ENCODE measurements at regions not wholly inside any gene's neighbourhood (a gene's known extent, or its start where the extent isn't known, plus 50 kb on each side); places are given as distances from the start of the nearest gene placed in this dataset.

DNA sequence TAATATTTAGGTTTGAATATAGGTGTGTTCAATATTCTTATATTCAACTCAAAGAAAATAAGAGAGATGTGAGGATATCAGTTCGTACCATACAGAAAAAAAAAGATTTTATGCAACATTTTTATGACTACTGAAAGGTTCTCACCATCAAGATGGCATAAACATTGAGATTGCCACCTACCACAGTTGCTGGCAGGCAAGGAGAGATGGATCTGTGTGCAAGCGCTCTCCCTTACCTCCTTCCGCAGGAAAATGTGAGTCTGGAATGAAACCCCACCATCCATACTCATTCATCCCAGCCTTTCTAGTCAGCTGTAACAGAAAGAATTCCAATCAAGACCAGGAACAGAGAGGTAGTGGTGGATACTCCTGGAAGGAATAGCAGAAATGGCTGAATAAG lies 376.9 kb downstream of the PPP3CA start:
- no peak for DNase-seq (ENCODE audit: low read depth)

DNA sequence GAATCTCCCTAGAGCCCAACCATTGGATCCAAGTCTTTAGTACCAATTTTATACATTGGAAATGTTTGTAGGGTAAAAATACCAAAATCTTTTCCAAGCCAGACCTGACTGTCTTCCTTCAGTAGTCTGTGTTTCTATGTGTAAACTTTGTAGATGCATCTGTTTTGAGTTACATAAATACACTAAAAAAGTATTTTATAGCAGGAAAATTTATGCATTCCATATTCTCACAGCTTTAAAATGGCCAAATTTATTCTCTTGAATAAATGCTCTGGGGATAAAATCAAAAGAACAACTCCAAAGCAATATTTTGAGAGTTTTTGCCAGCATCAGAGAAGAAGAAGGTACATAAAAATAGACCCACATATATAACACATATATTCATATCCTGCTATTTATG lies 377.4 kb downstream of the PPP3CA start:
- DNase-seq (ENCODE audit: low read depth): no peak

DNA sequence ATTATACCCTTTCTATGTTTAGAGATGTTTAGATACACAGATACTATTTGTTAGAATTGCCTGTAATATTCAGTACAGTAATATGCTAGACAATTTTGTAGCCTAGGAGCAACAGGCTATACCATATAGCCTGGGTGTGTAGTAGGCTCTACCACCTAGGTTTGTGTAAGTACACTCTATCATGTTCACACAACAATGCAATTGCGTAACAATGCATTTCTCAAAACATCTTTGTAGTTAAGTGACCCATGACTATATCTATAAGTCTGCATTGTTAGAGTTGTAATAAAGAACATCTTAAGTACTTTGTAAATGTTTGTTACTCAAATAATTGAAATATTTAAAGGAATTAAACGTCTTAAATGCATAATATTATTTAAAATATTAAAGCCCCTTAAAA lies 379.3 kb downstream of the PPP3CA start:
- no peak for DNase-seq (ENCODE audit: low read depth)

DNA sequence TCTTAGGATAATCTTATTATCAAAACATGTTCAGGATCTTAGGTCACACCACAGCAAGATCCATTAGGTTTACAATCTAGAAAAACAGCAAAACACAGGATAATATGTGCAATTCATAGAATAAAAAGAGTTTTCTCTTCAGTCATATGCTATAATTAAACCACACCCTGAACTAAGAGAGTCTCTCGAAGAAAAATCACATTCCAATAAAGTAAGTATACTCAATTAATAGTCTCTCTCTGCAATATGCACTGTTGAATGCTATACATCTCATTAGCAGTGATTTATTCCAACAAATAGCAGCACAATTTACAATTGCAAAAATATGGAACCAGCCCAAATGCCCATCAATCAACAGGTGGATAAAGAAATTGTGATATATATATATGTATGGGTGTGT lies 383.7 kb downstream of the PPP3CA start:
- no peak for DNase-seq (ENCODE audit: low read depth)

DNA sequence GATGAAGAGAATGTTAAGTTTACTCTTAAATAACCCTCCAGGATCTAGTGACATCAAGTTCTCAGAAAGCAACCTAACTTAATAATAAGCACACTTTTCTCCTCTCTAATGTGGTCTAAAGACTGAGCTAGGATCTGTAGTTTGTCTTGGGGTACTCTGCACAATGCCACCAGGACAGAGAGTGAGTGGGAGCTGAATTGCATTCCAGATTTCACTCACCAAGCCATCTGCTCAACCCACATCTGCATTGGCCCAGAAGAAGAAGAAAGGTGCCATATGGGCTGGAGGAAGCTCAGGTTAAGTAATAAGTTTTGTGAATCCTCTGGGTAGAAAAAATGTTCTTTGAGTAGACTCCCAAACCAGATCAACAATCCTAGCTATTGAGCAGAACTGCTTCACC lies 384.6 kb downstream of the PPP3CA start:
- DNase-seq (ENCODE audit: low read depth): no peak

DNA sequence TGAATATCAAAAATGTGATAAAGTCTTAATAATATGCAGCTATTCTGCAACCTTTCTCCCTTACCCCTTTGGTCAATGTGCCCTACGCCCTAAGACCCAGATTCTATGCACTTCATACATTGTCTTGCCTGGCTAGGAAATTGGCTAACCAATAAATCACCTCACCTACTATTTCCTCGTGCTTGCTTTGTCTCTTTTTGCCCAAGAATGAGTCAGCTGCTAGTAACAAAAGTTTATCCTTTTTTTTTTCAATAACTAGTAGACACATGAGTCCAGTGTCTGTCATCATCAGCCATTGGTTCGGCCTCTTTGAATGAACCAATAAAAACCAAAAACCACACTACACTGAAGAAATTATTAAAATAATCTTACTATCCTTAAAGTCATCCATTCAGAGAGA lies 387.1 kb downstream of the PPP3CA start:
- no peak for DNase-seq (ENCODE audit: low read depth)

DNA sequence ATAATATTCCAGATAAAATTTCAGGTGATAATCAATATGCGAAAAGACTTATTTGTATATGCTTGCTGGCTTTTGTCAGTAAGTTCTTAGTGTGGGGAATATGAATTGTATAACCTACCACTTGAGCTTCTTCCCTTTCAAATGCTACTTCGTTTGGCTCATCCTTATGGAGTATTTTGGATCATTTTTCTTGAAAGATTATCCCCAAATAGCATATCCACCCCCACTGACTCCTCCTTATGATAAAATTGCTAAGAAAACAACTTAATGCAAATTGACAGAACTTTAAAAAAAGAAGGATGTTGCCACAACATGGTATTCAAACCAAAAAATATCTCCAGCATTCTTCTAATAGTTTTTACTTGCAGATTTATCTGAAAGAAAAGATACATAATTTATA lies 393.3 kb downstream of the PPP3CA start:
- DNase-seq (ENCODE audit: low read depth): no peak

DNA sequence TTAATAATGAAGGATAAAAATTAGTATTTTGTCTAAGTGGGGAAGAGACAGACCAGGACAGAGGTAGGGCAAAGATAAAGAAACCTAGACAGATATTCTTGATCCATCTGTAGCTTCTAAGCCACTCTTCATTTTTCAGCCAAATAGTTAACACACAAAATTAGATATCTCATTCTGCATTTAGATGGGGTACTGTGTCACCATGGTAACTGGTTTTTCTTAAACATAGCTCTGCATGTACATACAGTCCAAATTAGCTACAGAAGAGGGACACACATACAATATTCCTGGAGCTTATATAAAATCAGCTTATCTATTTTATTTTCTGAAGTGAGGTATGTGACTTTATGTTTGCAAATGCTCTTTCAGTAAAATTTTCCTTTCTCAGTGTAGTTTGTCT lies 393.7 kb downstream of the PPP3CA start:
- no peak for DNase-seq (ENCODE audit: low read depth)

DNA sequence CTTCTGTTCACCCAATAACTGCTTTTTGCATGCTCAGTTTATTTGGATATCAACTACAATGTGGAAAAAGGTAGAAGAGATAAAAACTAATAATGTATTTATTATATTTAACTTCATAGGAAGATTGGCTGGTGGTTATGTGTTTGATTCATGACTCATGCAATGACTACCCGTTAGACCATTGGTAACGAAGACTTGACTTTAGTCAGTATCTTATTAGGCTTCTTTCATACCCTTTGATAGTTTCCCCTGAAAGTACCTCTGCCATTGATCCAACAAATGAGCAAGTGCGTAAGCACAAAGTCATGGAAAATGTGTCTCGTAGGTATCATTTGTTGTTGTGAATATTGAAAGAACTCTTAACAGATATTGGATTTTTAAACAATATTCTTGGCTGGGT lies 394.7 kb downstream of the PPP3CA start:
- no peak for DNase-seq (ENCODE audit: low read depth)

DNA sequence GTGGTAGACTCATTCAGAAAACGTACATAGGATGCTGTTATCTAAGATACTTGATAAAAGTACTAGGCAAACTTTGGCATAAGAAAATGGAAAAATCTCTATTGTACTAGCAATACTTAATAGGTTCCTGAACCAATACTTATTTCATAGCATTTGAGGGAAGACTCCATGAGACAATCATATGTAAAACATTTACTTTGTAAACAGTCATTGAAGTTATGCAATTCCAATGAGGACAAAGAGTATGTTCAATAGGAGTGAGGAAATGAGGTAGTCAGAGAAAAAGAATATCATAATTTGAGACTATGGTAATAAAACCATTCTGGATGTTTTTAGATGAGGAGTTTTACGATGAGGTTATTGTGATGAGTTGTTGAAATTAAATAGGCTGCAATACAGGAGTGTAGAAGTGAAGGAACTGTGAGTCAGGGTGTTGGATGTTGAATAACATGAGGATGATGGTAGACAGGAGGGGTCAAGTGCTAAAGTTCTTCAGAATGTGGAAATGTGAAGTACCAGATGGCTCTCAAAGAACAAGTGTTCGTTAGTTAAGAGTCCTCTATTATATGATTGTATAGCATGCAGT lies 397.9 kb downstream of the PPP3CA start:
- peak; percentile 49 for DNase-seq (ENCODE audit: low read depth)

DNA sequence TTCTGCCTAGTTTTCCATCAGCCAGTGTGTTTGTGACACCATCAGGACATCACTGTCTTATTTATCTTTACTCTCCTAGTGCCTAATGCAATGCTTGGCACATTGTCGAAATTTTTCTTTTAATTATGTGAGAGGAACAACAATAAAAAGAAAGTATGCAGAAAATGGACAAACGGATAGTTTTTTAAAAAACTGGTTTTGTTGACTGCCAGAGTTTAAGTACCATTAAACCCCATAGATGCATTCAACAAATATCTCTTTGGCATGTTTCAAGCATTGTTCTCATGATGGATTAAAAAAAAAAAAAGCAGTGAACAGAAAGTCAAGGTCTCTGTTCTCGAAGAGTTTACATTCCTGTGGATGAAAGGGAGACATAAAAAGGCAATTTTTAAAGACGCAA lies 398.4 kb downstream of the PPP3CA start:
- peak; percentile 54 for DNase-seq (ENCODE audit: low read depth)

DNA sequence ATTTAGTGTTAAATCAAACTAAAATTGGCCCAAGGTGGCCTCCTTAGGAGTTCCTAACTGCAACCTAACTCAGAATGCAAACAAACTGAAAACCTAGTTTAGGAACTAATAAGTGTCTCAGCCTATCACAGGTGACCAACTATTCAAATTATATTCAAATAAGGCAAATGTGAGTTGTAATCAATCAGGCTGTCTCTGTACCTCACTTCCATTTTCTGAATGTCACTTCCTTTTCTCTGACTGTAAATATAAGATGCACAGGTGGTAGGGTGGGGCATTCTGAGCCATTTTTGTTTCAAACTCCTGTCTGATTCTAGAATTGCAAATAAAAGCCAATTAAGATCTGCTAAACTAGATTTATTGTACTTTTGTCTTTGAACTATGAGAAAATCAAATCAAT lies 401.5 kb downstream of the PPP3CA start:
- DNase-seq (ENCODE audit: low read depth): no peak

DNA sequence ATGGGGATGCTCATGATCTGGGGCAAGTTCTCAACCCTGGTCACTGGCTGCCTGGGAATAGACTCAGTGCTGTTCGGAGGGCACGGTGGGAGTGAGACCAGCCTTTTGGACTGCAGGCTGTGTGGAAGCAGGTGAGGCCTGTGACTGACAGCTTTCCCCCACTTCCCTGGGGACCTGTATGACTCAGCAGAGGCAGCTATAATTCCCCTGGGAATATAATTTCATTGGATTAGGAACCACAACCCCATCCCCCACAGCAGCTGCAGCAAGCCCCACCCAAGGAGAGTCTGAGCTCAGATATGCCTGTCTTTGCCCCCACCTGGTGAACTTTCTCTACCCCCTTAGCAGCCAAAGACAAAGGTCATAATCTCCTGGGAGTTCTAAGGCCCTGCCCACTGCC lies 408.6 kb downstream of the PPP3CA start:
- no peak for DNase-seq (ENCODE audit: low read depth)

DNA sequence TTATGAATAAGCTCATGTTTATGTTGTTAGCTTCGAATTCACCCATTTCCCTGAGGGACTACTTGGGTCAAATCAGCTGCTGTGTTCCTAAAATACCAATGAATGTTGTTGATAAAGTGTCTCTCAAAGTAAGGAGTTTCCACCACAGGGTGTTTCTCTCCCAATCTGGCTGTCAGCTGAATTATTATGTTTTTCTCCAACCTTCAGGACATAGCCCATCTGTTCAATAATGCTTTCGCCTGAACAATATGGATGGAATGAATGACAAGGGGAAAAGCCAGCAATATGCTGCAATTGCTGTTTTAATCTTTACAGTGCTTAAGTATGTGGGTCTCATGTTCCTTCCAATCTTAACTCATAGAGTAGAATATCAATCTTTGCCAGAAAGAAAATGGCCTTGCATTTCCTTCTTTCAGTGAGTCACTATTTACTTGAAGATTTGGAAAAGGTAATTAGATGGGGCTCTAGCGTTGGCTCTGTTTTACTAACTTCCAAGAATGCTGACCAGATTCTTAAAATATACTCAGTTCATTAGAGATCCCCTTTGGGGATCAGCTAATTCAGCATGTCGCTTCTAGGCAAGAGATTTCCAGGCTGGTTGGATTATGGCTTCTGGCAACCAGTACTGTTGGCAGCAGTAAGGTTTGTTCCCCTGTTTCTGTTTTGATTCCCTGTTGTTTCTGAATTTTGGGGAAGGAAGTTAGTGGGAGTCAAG lies 410.5 kb downstream of the PPP3CA start:
- DNase-seq (ENCODE audit: low read depth): peak; percentile 15

DNA sequence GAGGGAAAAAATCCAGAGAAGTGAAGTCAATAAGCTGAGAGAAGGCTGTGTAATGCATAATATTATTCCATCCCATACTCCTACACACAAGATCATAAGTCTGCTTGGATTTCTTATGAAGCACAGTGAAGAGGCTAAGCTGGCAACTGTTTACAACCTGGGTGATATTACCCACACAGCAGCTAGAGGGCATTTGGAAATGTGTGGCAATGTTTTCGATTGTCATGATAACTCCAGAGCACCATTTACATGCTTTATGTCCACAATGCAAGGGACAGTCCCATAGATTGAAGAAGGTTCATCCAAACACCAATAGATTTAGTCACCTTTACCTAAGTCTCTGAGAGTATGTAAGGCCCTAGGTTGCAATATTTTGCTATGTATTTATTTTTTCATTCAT lies 412.2 kb downstream of the PPP3CA start:
- DNase-seq (ENCODE audit: low read depth): peak; percentile 16

DNA sequence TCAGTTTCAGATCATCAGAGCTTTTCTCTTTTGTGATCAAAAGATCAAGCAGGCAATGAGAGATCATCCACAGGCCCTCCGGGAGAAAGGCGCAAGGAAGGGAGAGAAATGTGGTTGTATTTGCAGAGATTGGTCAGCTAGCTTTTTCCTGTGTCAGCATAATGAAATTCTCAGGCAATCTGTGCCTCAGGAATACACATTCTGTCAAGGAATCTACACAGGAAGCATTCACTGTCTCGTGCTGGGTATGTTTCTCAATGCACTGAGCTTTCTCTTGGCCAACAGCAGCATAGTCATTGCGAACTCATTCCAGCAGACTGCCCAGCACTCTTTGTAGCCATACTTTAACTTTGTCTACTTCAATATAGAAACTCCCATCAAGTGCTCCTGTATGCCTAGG lies 413.7 kb downstream of the PPP3CA start:
- DNase-seq (ENCODE audit: low read depth): peak; percentile 63

DNA sequence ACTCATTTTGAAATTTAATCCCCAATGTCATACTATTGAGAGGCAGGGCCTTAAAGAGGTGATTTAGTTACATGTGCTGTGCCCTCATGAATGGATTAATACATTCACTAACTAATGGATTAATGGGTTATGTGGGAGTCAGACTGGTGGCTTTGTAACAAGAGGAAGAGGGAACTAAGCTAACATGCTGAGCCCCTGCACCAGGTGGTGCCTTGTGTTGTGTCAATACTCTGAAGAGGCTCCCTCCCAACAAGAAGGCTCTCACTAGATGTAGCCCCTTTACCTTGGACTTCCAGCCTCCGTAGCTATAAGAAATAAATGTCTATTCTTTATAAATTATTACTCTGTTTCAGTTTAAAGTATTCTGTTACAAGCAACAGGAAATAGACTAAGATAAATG lies 411.9 kb upstream of the EMCN start:
- DNase-seq (ENCODE audit: low read depth): no peak

DNA sequence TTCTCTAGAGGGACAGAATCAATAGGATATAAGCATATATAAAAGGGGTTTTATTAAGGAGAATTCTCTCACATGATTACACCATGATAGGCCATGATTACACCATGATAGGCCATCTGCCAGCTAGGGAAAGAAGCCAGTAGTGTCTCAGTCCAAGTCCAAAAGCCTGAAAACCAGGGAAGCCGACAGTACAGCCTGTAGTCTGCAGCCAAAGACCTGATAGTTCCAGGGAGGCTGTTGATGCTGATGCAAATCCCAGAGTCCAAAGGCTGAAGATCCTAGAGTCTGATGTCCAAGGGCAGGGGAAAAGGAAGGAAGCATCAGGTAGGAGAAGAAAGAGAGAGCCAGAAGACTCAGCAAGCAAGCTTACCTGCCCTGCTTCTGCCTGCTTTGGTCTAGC lies 411.3 kb upstream of the EMCN start:
- DNase-seq (ENCODE audit: low read depth): no peak

DNA sequence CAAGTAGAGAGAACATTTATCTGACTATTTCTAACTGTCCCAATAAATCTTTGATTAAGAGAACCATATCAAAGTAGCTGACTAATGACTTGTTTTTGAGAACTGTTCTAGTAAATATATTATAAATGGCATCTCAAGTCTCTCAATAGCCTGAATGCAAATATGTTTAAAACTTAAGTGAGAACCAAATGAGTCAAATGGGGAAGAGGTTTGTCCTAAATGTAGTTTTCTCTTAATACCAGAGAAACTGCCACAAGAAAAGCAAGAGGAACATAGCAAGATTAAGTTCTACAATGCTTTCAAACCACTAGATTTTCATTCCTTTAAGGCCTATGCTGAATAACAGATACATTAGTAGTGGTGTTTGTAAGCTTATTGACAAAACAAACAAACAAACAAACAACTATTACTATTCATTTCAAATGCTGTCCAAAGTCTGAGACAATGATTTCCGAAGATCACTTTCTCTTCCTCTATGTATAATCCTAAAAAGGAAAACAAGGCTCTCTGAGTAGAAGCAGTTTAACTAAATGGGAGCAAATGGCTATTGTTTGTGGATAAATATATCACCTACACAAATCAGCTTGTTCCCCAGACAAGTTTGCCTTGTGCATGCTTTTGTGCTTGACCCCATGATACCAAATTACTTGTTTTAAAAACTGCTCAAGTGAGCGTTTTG lies 408.4 kb upstream of the EMCN start:
- DNase-seq (ENCODE audit: low read depth): no peak

DNA sequence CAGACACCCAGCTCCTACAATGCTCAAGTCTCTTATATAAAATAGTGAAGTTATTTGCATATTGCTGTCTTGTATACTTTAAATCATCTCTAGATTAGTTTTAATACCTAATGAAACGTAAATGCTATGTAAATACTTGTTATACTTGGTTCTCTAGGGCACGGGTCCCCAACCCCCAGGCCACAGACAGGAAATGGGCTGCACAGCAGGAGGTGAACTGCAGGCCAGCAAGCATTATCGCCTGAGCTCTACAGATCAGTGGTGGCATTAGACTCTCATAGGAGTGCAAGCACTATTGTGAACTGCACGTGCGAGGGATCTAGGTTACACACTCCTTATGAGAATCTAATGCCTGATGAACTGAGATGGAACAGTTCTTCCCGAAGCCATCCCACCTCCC lies 395.9 kb upstream of the EMCN start:
- DNase-seq (ENCODE audit: low read depth): no peak

DNA sequence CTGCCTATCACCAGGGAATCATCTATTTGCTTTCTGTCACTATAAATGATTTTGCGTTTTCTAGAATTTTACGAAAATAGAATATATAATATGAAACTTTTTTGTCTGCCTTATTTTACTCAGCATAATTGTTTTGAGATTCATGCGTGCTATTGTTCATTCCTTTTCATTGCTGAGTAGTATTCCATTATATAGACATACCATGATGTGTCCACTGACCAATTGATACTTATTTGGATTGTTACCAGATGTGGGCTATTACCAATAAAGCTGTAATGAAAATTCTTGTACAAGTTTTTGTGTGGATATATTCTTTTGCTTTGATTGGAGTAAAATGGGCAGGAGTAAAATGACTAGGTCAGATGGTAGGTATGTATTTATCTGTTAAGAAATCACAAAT lies 390.7 kb upstream of the EMCN start:
- DNase-seq (ENCODE audit: low read depth): no peak

DNA sequence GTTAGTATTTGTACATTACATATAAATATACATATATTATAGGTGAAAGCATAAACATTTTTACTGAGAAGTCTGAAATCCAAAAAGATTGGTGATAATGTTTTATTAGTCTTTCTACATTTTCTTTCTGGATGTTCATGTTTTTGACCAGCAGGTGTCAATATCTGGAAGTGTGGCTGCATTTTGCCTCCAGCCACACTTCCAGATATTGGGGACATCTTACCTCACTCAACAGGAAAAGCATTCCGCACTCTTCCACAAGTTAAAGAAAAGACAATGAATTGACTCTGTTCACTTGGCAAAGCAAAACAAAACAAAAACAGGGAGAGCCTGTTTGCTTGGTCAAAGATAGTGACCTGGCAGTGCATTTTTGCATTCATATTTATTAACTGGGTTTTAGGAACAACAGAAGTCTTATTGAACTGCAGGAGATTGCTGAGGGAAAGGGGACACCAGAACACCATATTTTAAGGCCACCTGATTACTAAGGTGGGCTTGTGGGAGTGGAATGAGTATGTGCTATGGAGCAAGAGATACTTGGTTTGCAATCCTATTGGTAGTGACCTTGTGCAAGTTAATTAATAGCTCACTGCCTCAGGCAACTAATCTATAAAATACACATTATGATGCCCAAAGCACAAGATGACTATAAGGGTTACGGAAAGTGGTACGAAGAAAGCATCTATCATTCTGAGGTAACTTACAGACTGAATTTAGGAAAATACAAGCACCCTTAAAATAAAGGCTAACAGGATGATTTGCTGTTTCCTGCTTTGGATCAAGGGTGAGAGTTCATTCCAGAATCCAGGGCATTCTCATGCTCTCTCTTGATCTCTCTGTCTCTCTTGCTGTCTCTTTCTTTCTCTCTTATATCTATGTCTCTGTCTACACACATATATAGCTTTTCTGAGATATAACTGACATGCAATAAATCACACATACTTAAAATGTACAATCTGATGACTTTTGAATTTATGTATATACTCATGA lies 389.9 kb upstream of the EMCN start:
- peak; percentile 35 for DNase-seq (ENCODE audit: low read depth)

DNA sequence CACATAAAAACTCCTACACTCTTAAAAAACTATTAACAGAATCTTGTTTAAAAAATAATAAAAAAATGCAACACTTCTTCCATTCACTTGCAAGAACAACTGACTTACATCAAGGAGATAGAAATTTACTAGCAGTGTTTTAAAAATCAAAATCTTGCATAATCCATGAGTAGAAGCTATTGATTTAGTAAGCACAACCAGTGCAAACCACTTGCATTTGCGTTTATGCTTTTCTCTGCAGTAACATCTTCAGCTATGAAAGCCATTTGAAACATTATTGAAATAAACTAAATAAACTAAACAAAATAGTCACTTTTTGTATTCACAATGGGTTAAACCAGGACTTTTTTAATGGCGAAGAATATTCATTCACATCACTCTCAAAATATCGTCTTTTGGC lies 389.2 kb upstream of the EMCN start:
- no peak for DNase-seq (ENCODE audit: low read depth)

All from EH (cell line).